Lung microvascular endothelial cell (primary cell): ENCODE measurements at regions not wholly inside any gene's neighbourhood (a gene's known extent, or its start where the extent isn't known, plus 50 kb on each side); places are given as distances from the start of the nearest gene placed in this dataset.
"Not testable (repeated sequence)": the region's sequence is repeated elsewhere in the genome, so short reads cannot be mapped to it uniquely, and the experiment has no call there.

Experiments
- DNase-seq, 2 donors: peaks; one replicate each; pipeline versions ENCODE4 v3.0.0 to v3.0.0-alpha.2; 2010; ENCODE audit warnings: low read depth in 2 of 2

DNA sequence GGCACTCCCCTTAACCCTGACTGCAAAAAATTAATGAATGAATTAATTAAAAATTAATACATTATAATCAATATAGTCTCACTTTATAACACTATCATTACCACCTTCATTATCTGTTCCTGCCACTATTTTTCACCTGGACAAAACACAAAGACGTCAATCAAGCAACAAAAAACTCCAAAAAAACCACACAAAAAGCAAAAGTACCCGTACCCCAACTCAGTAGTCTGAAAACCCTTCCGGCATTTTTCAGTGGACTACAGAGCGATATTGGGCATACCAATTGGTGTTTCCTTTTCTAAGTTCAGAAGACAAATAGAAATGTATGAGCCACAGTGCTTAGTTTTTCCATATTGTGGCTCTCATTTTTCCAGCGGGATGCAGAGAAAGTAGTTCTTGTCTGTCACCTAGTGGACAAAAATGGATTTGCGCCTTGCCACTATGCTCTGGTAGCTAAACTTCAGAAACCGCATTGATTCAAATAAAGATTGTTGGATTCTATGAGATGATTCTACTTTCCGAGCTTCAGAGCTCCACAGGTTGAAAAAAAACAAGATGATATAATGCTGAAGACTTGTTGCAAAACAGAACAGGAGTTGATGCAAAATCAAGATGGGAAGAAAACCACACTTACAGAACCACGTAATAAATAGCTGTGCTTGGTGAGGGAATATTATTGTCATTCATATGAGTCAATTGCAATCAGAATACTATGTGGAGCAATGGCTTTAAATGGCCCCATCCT is 50.6 kb upstream of the ITGB1 start:
- peak; percentile 83 to 91 for DNase-seq

DNA sequence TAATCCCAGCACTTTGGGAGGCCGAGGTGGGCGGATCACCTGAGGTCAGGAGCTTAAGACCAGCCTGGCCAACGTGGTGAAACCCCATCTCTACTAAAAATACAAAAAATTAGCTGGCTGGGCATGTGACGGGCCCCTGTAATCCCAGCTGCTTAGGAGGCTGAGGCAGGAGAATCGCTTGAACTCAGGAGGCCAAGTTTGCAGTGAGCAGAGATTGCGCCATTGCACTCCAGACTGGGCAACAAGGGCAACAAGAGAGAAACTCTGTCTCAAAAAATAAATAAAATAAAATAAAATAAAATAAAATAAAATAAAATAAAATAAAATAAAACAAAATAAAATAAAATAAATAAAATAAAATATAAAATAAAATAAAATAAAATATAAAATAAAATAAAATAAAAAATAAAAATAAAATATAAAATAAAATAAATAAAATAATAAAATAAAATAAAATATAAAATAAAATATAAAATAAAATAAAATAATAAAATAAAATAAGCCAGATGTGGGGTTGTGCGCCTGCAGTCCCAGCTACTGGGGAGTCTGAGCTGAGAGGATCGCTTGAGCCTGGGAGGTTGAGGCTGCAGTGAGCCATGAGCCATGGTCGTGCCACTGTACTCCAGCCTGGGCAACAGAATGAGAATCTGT is 49.8 kb upstream of the ITGB1 start:
- not testable (repeated sequence) for DNase-seq
